NCI-H2227 treated with DMSO at 0.1 percent for 48 hours (cell line): ENCODE measurements at regions not wholly inside any gene's neighbourhood (a gene's known extent, or its start where the extent isn't known, plus 50 kb on each side); places are given as distances from the start of the nearest gene placed in this dataset.
A peak's percentile ranks its signal among the peaks of the same experiment; 100 is the strongest.
"Not testable (repeated sequence)": the region's sequence is repeated elsewhere in the genome, so short reads cannot be mapped to it uniquely, and the experiment has no call there.

Source experiments
- DNase-seq: peaks from one replicate; lab custom pipeline; 2025; lab: John Stamatoyannopoulos, UW

DNA sequence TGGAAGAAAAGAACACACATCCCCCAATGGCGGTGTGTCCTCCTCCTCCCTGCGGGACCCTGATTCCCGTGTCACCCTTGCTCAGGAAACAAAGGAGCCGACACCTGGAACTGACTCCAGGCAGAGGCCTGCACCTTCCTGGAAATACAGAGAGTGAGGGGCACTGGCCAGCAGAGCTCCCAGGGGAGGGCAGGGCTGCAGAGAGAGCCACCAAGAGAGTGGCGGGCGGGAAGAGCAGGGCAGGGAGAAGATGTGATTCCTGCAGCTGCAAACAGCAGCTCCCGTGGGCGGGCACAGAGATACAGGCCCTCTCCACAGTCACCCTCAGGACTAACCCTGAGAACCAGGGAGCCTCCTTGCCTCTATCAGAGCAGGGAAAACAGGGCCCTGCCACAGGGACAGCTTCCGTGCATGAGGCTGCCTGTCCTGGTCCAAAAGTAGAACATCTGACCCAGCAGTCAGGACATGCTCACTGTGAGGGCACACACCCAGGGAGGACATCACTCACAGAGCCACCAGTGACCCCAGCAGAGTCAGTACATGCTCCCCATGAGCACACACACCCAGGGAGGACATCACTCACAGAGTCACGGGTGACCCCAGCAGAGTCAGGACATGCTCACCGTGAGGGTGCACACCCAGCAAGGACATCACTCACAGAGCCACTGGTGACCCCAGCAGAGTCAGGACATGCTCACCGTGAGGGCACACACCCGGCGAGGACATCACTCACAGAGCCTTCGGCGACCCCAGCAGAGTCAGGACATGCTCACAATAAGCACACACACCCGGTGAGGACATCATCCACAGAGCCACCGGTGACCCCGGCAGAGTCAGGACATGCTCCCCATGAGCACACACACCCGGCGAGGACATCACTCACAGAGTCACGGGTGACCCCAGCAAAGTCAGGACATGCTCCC lies 193.1 kb downstream of the DLL1 start:
- no peak for DNase-seq

DNA sequence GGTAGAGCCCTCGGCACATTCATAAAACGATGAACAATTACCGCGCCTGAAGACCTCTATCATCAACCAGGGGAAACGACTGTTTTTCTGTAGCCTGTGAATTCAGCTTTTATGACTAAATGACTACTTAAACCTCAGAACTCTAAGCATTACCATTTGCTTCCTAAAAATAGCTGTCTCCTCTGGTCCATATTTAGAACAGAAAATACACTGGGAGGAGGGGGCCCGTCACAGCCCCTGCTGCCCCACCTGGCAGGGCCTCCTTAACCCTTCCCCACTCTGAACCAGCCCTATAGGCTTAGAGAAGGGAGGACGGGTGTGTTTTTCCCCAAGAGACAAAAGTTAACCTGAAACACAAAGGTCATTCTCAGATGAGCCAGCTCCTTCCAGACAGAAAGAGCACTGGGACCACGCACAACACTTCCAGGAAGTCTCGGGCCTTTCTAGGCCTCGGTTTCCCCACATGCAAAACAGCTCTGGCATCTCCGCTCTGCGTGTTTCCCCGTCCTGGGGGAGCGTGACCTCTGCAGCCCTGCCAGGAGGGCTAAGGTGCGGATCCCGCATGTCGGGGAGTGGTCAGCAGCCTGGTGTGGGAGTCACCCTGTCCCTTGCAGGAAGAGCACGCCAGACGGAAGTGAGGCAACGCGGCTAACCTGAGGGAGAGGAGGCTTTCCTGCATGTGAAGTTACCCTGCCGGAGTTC lies 193.9 kb downstream of the DLL1 start:
- peak; percentile 88 for DNase-seq

DNA sequence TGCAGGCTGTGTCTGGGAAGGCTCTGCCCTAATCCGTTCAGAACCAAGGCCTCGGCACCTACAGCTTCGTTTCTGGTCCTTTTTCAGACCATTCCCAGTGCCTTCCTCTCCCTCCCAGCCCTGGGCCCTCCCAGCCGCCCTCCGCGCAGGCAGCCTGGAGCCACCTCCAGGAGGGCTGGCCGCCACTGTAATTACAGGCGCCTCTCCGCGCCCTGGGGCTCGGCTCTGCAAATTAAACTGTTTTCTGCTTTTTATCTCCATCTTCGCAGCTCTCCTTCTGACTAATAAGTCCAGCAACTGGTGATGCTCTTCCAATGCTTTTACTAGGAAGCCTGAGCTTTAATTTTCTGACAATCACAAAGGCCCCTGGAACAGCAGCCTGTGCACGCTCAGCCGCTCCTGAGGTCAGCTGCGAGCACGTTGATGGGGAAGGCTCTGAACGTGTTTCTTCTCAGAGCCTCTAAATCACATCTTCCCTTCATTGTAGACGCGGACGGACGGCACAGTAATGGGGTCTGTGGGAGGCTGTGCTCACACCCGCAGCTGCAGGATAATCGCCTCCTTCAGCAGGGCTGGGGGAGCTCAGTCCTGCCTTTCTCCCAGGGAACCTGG lies 194.6 kb downstream of the DLL1 start:
- DNase-seq = peak; percentile 88

DNA sequence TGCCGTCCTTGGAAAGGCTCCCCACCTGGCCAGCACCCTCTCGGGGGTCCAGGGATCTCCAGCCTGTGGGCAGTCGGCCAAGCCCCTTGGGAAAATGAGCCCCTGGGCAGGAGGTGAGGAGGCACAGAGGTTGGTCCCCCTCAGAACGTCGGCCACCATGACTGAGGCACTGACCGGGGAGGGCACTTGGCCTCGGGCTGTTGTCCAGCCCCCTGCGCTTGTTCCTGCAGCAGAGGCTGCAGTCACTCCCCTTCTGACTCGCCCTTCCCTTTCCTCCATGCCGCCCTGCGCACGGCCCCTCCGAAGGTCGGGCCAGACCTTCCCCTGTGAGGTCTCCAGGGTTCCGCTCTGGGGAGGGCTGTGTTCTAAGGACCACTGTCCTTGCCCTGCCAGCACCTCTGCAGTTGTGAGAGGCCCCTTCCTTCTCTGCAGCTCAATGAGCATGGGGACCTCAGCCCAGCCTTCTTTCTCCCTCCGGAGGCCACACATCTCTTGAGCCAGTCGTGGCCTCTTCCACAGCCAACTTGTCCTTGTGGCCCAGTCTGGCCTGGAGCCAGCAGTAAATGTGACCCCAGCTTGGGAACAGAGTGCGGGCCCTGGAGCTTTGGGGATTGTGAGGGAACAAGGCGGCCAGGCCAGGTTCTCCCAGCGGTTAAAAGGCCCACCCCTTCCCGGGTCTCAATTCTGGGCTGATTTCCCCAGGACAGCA lies 195.5 kb downstream of the DLL1 start:
- no peak for DNase-seq

DNA sequence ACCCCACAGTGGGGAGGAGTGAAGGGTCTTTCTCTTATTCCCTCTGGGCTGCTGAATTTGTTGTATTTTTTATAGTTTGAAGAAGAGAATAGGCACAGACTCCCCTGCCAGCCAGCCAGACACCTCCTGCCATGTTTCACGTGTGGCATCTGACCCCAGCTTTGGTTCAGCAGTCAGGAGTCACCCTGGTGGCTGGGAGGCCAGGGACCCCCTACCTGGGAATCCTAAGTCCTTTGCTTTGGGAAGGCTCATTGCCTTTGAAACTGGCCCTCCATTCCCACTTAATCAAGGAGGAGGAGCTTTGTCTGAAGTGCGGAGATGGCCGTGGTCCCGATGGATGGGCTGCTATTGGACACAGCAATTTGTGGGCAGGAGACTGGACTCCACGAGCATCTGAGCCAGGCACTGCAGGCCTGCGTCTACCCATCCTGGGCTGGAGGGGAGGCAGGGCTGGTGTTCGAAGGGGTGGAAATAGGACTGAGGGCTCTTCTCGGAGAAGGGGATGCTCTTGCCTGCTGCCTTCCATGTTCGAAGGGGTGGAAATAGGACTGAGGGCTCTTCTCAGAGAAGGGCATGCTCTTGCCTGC lies 196.1 kb downstream of the DLL1 start:
- DNase-seq = no peak

DNA sequence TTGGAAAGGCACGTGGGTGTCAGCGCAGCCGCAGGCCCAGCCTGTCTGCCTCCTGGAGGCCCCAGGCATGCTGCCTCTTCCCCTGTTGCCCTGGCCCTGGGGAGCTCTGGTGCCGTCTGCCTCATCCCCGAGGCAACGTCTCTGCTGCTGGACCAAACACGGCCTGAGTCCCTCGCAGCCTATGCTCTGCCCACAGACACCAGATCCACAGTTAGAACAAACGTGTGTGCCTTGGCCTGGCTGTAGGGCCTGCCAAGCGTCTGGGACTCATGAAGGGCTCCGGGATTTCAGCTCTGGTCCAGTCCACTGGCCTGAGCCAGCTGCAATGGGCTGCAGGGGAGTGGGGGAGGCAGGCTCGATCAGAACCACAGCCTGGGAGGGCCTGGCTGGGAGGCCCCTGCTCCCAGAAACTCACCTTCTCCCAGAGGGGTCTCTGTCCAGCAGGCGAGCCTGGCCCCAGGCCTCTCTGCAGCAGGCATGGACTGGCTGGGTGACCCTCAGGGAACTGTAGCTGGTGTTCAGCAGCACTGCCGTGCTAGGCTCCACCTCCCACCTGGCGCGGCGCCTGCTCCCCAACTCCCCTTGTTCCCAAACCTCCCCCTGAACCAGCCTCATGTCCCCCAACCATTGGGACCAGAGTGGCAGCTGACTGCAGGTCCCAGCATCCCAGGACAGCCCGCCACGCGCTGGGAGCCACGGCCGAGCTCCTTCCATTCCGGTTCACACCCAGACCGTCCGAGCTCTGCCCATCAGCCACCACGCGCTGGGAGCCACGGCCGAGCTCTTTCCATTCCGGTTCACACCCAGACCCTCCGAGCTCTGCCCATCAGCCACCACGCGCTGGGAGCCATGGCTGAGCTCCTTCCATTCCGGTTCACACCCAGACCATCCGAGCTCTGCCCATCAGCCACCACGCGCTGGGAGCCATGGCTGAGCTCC lies 197.0 kb downstream of the DLL1 start:
- DNase-seq = no peak

DNA sequence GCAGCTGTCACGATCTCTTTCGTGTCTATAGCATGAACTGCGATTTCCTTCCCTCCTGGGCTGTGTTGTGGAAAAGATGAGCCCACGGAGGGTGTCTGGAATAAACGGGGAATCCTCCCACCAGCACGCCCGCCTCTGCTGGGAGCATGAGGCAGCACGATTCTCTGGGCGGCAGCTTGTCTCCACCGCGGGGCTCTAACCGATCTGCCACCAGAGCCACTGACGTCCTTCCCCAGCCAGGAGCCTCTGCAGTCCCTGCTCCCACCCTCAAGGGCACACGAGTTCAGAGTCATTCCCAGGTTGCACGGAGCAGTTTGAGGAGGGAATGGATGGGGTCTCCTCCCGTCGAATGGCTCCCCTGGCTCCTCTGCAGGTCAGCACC lies 197.6 kb downstream of the DLL1 start:
- no peak for DNase-seq

DNA sequence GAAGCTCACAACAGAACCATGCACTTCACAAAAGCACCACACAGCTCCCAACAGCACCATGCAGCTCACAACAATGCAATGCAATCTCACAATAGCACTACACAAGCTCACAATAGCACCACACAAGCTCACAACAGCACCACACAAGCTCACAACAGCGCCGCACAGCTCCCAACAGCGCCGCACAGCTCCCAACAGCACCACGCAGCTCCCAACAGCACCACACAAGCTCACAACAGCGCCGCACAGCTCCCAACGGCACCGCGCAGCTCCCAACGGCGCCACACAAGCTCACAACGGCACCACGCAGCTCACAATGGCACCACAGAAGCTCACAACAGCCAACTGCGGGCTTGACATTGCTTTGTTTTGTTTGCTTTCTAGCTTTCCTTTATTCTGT lies 198.1 kb downstream of the DLL1 start:
- no peak for DNase-seq

DNA sequence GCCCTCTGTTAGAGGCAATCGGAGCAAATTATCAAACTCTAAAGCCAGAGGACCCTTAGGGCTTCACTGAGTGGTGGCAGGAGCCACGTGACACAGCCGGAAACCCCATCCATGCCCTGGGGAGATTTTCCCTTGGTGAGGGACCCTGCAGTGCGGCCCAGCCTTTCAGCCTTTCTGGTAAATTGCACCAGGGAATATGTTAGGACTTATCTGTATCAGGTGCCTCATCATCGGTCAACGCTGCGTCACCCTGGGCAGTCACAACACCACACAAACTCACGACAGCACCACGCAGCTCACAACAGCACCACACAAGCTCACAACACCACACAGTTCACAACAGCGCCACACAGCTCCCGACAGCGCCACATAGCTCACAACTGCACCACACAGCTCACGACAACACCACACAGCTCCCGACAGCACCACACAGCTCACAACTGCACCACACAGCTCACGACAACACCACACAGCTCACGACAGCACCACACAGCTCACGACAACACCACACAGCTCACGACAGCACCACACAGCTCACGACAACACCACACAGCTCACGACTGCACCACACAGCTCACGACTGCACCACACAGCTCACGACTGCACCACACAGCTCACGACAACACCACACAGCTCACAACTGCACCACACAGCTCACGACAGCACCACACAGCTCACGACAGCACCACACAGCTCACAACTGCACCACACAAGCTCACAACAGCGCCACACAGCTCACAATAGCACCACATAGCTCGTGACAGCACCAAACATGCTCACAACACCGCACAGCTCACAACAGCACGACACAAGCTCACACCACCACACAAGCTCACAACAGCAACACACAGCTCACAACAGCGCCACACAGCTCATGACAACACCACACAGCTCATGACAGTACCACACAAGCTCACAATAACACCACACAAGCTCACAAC lies 199.0 kb downstream of the DLL1 start:
- DNase-seq = no peak

DNA sequence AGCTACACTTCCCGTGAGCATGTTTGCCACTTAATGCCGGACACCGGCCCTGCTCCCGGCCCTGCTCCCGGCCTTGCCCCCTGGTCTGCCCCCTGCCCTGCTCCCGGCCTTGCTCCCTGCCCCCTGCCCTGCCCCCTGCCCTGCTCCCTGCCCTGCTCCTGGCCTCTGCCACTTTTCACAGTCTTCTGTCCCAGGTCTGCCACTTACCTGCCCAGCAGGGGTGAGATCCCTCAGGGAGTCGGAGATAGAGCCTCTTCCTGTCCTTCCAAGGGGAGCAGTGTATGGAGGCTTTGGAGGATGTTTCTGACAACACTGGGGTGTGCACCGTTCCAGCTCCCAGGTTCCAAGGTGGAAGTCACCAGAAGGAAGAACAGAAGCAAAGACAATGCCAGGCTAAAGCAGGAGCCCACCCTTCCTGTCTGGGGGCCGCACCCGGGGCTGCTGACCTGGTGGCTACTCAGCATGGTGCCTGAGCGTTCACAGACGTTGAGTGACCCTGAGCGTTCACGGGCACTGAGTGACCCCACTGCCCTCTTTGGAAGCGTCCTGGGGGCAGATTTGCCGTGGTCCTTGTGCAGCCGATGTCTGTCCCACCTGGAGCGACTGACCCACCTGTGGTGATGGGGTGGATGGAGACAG lies 199.8 kb downstream of the DLL1 start:
- no peak for DNase-seq

DNA sequence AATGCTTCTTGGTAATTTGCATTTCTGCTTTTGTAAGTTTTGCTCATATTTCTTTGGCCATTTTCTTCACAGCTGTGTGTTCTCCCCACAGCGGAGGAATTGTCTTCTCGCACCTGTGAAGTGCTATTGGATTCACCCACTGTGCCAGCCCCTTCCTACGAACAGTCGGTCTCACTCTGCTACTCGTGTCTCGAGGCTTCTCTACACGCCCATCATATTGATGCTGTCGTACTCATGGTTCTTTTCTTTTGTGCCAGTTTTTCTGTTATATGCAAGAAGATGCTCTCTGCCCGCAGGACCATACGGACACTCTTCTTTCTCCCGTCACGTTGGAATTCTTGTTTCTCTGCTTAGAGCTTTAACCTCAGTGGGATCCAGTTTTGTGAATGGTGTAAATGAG lies 200.3 kb downstream of the DLL1 start:
- DNase-seq = no peak

DNA sequence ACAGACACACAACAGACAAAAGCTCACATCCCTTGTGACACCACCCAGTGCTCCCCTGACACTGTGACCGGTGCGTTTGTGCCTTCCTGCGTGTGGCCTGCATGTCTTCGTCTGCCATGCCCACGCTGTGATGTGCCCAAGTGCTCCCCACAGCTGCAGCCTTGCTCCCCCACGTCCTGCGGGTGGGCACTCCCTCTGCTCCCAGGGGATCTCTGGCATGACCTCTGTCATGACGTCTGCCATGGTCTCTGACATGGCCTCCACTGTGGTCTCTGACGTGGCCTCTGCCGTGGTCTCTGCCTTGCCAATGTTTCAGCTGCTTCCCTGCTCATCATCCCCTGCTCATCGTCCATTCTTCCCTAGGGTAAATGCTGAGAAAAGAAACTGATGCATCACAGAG lies 200.9 kb downstream of the DLL1 start:
- no peak for DNase-seq

DNA sequence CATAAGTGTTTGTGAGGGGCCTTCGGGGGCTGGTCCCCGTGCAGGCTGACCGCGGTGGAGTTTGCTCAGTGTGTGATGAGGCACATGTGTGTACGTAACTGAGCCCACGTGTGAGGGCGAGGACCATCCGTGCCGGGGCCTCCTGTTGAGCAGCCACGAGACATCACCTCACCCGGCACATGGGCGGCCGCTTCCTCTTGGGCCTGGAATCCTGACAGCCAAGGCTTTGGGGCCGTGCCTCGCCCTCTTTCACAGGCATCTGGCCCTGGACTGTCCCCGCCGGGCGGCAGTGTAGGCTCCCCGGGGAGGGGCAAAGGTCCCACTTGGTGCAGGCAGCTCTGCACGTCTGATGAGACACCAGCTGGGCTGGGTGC lies 202.3 kb downstream of the DLL1 start:
- DNase-seq = no peak

DNA sequence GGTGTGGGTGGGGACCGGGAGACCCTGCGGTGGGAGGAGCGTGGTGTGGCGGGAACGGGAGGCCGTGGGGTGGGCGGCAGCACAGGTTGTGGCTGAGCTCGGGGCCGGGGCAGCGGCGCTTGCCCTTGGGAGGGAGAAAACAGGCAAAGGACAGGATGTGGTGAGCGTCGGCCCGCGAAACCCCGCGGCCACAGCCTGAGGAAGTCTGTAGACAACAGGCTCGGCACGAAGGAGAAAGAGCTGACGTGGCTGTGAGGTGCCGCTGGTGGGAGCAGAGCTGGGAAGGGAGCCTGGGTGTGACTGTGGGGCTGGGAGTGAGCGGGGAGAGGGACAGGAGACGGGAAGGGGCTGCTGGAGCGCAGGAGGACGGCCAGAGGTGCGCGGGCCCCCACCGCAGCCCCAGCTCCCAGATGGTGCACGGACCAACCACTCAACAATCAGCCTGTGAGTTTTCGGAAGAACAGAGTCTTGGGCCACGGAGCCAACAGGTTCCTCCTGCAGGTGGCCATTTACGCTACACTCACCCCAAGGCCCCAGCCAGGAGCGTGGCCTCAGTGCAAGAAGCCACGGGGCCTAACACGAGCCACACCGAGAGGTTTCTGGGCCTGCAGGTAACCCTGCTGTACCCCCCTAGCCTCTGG lies 202.8 kb downstream of the DLL1 start:
- DNase-seq = no peak

DNA sequence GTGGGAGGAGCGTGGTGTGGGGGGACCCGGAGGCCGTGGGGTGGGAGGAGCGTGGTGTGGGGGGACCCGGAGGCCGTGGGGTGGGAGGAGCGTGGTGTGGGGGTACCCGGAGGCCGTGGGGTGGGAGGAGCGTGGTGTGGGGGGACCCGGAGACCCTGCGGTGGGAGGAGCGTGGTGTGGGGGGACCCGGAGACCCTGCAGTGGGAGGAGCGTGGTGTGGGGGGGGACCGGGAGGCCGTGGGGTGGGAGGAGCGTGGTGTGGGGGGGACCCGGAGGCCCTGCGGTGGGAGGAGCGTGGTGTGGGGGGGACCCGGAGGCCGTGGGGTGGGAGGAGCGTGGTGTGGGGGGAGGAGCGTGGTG lies 203.5 kb downstream of the DLL1 start:
- DNase-seq = not testable (repeated sequence)

DNA sequence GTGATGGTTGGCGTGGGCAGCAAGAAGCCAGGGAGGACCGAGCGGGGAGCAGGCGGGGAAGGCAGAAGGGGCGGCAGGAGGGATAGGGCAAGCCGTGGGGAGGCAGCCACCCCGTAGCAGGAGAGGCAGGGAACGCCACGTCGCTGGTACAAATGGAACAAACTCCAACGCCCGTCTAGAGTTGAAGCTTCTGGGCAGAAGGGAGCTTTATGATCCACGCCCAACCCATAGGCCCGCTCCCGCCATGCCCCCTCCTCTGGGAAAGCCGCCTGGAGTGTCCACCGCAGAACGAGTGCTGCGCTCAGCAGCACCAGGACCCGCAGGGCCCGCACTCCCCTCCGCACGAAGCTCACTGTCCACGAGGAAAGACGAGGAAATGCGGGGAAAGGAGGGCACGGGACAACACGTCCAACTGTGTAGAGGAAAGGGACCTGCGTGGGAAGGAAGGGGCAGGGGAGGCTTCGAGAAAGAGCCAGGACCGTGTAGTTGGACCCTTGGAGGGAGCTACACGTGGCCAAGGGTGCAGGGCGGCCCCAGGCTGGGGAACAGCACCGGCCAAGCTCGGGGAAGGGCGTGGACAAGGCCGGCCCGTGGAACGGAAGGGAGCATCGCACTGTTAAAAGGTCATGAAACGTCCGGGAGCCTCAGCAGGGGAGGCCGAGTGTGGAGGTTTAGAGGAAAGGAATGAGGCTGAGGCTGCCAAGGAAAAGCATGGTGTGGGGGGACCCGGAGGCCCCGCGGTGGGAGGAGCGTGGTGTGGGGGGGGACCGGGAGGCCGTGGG lies 204.0 kb downstream of the DLL1 start:
- DNase-seq = no peak

DNA sequence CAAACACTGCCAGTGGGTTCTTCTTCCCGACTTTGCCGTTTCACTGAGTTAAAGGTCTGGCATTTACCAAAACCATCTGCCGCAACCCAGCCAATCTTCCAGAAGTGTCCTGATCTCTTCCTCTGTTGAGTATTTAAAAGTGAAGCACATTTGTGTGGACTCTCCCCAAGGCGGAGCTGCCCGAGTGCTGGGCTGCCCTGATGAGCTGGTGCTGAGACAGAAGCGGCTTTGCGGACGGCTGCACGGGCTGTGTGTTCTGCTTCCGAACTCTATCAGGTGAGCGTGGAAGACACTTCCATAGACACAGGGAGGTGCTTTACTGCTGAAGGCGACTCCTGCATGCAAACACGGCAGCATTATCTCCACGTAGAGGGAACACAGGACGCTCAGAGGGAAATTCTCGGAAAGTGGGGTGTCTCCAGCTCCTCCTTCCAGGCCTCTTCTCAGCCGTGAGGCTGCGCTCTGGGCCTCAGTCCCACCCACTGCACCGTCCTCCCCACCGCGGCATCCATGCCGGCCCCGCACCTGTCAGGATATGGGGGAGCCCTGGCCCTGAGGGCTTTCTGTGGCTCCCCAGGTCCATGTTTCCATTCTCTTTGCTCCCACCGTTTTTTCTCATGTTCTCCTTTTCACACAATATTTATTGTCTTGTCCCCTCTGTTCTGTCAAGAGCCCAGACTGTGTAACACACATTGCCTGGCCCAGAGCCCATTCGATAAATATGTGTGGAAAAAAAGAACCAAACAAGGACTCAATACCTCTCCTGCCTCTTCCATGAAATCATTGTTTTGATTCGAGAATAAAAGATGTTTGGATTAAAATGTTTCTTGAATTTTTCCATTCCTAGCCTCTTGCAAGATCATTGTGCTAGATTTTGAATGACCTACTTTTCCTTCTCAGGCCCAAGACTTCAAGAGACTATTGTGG lies 205.1 kb downstream of the DLL1 start:
- DNase-seq = no peak
